H1 (cell line): ENCODE measurements at regions not wholly inside any gene's neighbourhood (a gene's known extent, or its start where the extent isn't known, plus 50 kb on each side); places are given as distances from the start of the nearest gene placed in this dataset.

Experiments
- CTCF ChIA-PET: fragments of 300-600 bp; sonication (Branson Sonifier 250); formaldehyde crosslinking; loops from one replicate; lab custom pipeline; 2021; ENCODE audit not compliant: partially characterized antibody; lab: Charles Lee
- POLR2A ChIA-PET: fragments of 300-600 bp; sonication (Branson Sonifier 250); formaldehyde crosslinking; loops from one replicate; lab custom pipeline; 2021; ENCODE audit warnings: inconsistent platforms; ENCODE audit not compliant: partially characterized antibody; lab: Charles Lee
- DNase-seq, 2 experiments: peaks; one replicate each; pipeline versions ENCODE4 v3.0.0 to v3.0.0-alpha.2; 2010 to 2022; ENCODE audit warnings: low spot score in 2 of 2, low read depth in 1 of 2, mixed read lengths in 1 of 2
- FAIRE-seq: peaks from 2 replicates; lab custom pipeline; 2011; peaks lifted over from hg19 to GRCh38; lab: Jason Lieb, UNC
- H2AFZ ChIP-seq: 2 replicates; pipeline ENCODE4 v1.8.1; 2012; ENCODE audit warnings: low read length, inconsistent platforms
- H2AK5ac ChIP-seq: 2 replicates; pipeline ENCODE4 v1.6.1; 2013; ENCODE audit warnings: low read depth, low read length
- H2BK120ac ChIP-seq: replicated peaks from 2 replicates; pipeline ENCODE3; 2013; ENCODE audit warnings: low read depth, low read length, inconsistent platforms
- H2BK12ac ChIP-seq: 2 replicates; pipeline ENCODE4 v1.6.1; 2013; ENCODE audit warnings: low read depth, low read length
- H2BK15ac ChIP-seq: 2 replicates; pipeline ENCODE4 v1.6.1; 2013; ENCODE audit warnings: low read length
- H2BK20ac ChIP-seq: 2 replicates; pipeline ENCODE4 v1.6.1; 2013; ENCODE audit warnings: low read length
- H2BK5ac ChIP-seq: 2 replicates; pipeline ENCODE4 v1.6.1; 2013; ENCODE audit warnings: low read depth, low read length
- H3K14ac ChIP-seq: 2 replicates; pipeline ENCODE4 v1.6.1; 2013; ENCODE audit warnings: inconsistent platforms; ENCODE audit not compliant: insufficient read length
- H3K18ac ChIP-seq: 2 replicates; pipeline ENCODE4 v1.6.1; 2013; ENCODE audit warnings: low read length; ENCODE audit errors: extremely low read depth
- H3K23ac ChIP-seq: 2 replicates; pipeline ENCODE4 v1.6.1; 2013; ENCODE audit warnings: inconsistent platforms; ENCODE audit not compliant: insufficient read length
- H3K23me2 ChIP-seq: 2 replicates; pipeline ENCODE4 v1.6.1; 2013; ENCODE audit warnings: low read depth, low read length
- H3K27ac ChIP-seq: 2 replicates; pipeline ENCODE4 v1.6.1; 2011; ENCODE audit warnings: low read depth, low read length, inconsistent platforms
- H3K27me3 ChIP-seq, 4 experiments: replicated peaks in 1 of 4; 1 replicate in 1 of 4; 2 replicates in 3 of 4; pipeline versions ENCODE4 v1.6.1 to v1.8.1; 2011 to 2013; ENCODE audit warnings: low read length in 3 of 4, mild to moderate bottlenecking in 3 of 4, inconsistent platforms in 2 of 4, mixed read lengths in 2 of 4, moderate library complexity in 1 of 4; ENCODE audit not compliant: control insufficient read depth in 3 of 4, insufficient read depth in 3 of 4; ENCODE audit errors: extremely low read depth in 1 of 4
- H3K36me3 ChIP-seq, 4 experiments: 2 replicates each; pipeline versions ENCODE4 v1.6.1 to v1.8.1; 2011 to 2013; ENCODE audit warnings: mild to moderate bottlenecking in 4 of 4, low read length in 3 of 4, moderate library complexity in 2 of 4, control low read depth in 1 of 4, inconsistent platforms in 1 of 4; ENCODE audit not compliant: insufficient read depth in 4 of 4, control insufficient read depth in 2 of 4
- H3K4ac ChIP-seq: replicated peaks from 2 replicates; pipeline ENCODE3; 2013; ENCODE audit warnings: low read length, low read depth, mixed read lengths, inconsistent platforms; ENCODE audit not compliant: insufficient read length
- H3K4me1 ChIP-seq, 4 experiments: replicated peaks in 1 of 4; 1 replicate in 1 of 4; 2 replicates in 3 of 4; pipeline versions ENCODE4 v1.6.1 to v1.8.1; 2011 to 2013; ENCODE audit warnings: low read length in 3 of 4, inconsistent platforms in 2 of 4, mixed read lengths in 1 of 4; ENCODE audit not compliant: insufficient read depth in 4 of 4, control insufficient read depth in 3 of 4
- H3K4me2 ChIP-seq, 2 experiments: 2 replicates each; pipeline versions ENCODE4 v1.6.1 to v1.8.1; 2011 to 2013; ENCODE audit warnings: low read depth in 2 of 2, low read length in 2 of 2, control low read depth in 1 of 2, inconsistent platforms in 1 of 2, mild to moderate bottlenecking in 1 of 2; ENCODE audit not compliant: insufficient read depth in 1 of 2
- H3K4me3 ChIP-seq, 4 experiments: fragments of 200-600, 300-600 bp in 1 of 4; sonication (generic), shearing (Covaris generic), sonication (Bioruptor Twin) in 1 of 4; 2 replicates each; pipeline versions ENCODE4 v1.5.1 to v1.8.1; 2011 to 2016; ENCODE audit warnings: low read length in 4 of 4, low read depth in 3 of 4, control low read depth in 2 of 4, inconsistent platforms in 2 of 4, mild to moderate bottlenecking in 2 of 4, mixed read lengths in 1 of 4, moderate library complexity in 1 of 4; ENCODE audit not compliant: insufficient read depth in 2 of 4; ENCODE audit errors: extremely low read depth in 1 of 4
- H3K56ac ChIP-seq: replicated peaks from 2 replicates; pipeline ENCODE3; 2013; ENCODE audit warnings: low read depth, mild to moderate bottlenecking, mixed read lengths, low read length, inconsistent platforms; ENCODE audit not compliant: insufficient read length
- H3K79me1 ChIP-seq: 2 replicates; pipeline ENCODE4 v1.6.1; 2013; ENCODE audit warnings: low read depth, low read length, control low read depth
- H3K79me2 ChIP-seq, 2 experiments: 2 replicates each; pipeline versions ENCODE4 v1.6.1 to v1.8.1; 2012 to 2013; ENCODE audit warnings: low read length in 2 of 2, mild to moderate bottlenecking in 2 of 2, inconsistent platforms in 1 of 2; ENCODE audit not compliant: insufficient read depth in 2 of 2, control insufficient read depth in 1 of 2
- H3K9ac ChIP-seq, 4 experiments: replicated peaks in 1 of 4; 1 replicate in 1 of 4; 2 replicates in 3 of 4; pipeline versions ENCODE4 v1.6.1 to v1.8.1; 2011 to 2013; ENCODE audit warnings: low read depth in 3 of 4, low read length in 3 of 4, control low read depth in 2 of 4, mild to moderate bottlenecking in 2 of 4, moderate library complexity in 2 of 4, inconsistent platforms in 1 of 4; ENCODE audit errors: extremely low read depth in 1 of 4
- H3K9me3 ChIP-seq, 2 experiments: 2 replicates each; pipeline versions ENCODE4 v1.6.1 to v1.8.1; 2012 to 2013; ENCODE audit warnings: mild to moderate bottlenecking in 2 of 2, moderate library complexity in 2 of 2, control low read depth in 1 of 2, inconsistent platforms in 1 of 2, low read depth in 1 of 2, low read length in 1 of 2, mixed read lengths in 1 of 2; ENCODE audit not compliant: insufficient read depth in 2 of 2
- H4K20me1 ChIP-seq, 2 experiments: replicated peaks in 1 of 2; 2 replicates each; pipeline versions ENCODE3 to v1.8.1; 2011 to 2013; ENCODE audit warnings: inconsistent platforms in 2 of 2, low read length in 2 of 2, mild to moderate bottlenecking in 1 of 2; ENCODE audit not compliant: insufficient read depth in 2 of 2, control insufficient read depth in 1 of 2
- H4K5ac ChIP-seq: 2 replicates; pipeline ENCODE4 v1.6.1; 2013; ENCODE audit warnings: low read length, low read depth, mixed read lengths, inconsistent platforms; ENCODE audit not compliant: insufficient read length
- H4K8ac ChIP-seq: 2 replicates; pipeline ENCODE4 v1.8.0; 2013; ENCODE audit warnings: mild to moderate bottlenecking, moderate library complexity, low read length, inconsistent platforms; ENCODE audit not compliant: insufficient read depth; ENCODE audit errors: extremely low read depth
- H4K91ac ChIP-seq: replicated peaks from 2 replicates; pipeline ENCODE3; 2013; ENCODE audit warnings: low read length, mixed read lengths, inconsistent platforms; ENCODE audit not compliant: insufficient read length
- BRCA1 ChIP-seq: IDR thresholded peaks from 2 replicates; pipeline ENCODE4 v1.6.1; 2012; ENCODE audit warnings: low read depth, low read length, improper control_type of control experiment
- CTCF ChIP-seq, 3 experiments: IDR thresholded peaks; 1 replicate in 2 of 3; 2 replicates in 1 of 3; pipeline versions ENCODE4 v1.5.1 to v1.6.1; 2011; ENCODE audit warnings: low read length in 3 of 3, mild to moderate bottlenecking in 3 of 3, inconsistent platforms in 2 of 3, low read depth in 1 of 3, moderate library complexity in 1 of 3; ENCODE audit not compliant: insufficient read depth in 1 of 3; ENCODE audit errors: control extremely low read depth in 1 of 3
- JUN ChIP-seq: IDR thresholded peaks from 2 replicates; pipeline ENCODE4 v1.6.1; 2011; ENCODE audit warnings: low read depth, mild to moderate bottlenecking, improper control_type of control experiment, low read length
- JUND ChIP-seq: IDR thresholded peaks from 2 replicates; pipeline ENCODE4 v1.6.1; 2011; ENCODE audit warnings: mild to moderate bottlenecking, improper control_type of control experiment, low read length
- POLR2A ChIP-seq, 2 experiments: IDR thresholded peaks; 1 replicate in 1 of 2; 2 replicates in 1 of 2; pipeline ENCODE4 v1.6.1; 2011; ENCODE audit warnings: low read depth in 2 of 2, low read length in 2 of 2, mild to moderate bottlenecking in 2 of 2; ENCODE audit errors: control extremely low read depth in 1 of 2
- POLR2AphosphoS5 ChIP-seq: IDR thresholded peaks from 2 replicates; pipeline ENCODE4 v1.6.1; 2011; ENCODE audit warnings: low read depth, low read length
- RAD21 ChIP-seq, 2 experiments: IDR thresholded peaks in 1 of 2; conservative IDR thresholded peaks in 1 of 2; 2 replicates each; pipeline ENCODE4 v1.6.1; 2011; ENCODE audit warnings: low read depth in 2 of 2, low read length in 2 of 2, improper control_type of control experiment in 1 of 2, inconsistent platforms in 1 of 2, mild to moderate bottlenecking in 1 of 2, moderate library complexity in 1 of 2
- RNF2 ChIP-seq: fragments of 200-900, 300-1000 bp; sonication (generic); IDR thresholded peaks from 2 replicates; pipeline ENCODE4 v1.7.1; 2016; ENCODE audit warnings: borderline replicate concordance, low read depth, mild to moderate bottlenecking, antibody characterized with exemption, low read length; ENCODE audit not compliant: poor library complexity, severe bottlenecking; ENCODE audit errors: missing control alignments
- SAP30 ChIP-seq: fragments of 300-600 bp; sonication (generic); IDR thresholded peaks from 2 replicates; pipeline ENCODE4 v1.7.1; 2012; ENCODE audit warnings: low read length, moderate library complexity, mild to moderate bottlenecking, inconsistent platforms; ENCODE audit not compliant: insufficient read depth, insufficient replicate concordance
- SIRT6 ChIP-seq: IDR thresholded peaks from one replicate; pipeline ENCODE4 v1.7.1; 2012; ENCODE audit warnings: low read length, inconsistent platforms
- SP4 ChIP-seq: IDR thresholded peaks from 2 replicates; pipeline ENCODE4 v1.6.1; 2012; ENCODE audit warnings: low read length, inconsistent platforms
- YY1 ChIP-seq: IDR thresholded peaks from 2 replicates; pipeline ENCODE4 v1.6.1; 2011; ENCODE audit warnings: low read depth, mild to moderate bottlenecking, low read length
- ZNF274 ChIP-seq: IDR thresholded peaks from 2 replicates; pipeline ENCODE4 v1.7.0; 2012; ENCODE audit warnings: low read length, borderline replicate concordance; ENCODE audit errors: extremely low read depth
- WGBS, 2 experiments: shearing (Covaris generic) in 1 of 2; methylation state at CpG; one replicate each; pipeline versions ENCODE4 v1.1.6 to v1.1.7; 2013 to 2015; ENCODE audit warnings: low lambda C conversion rate in 2 of 2, mixed read lengths in 2 of 2, inconsistent platforms in 1 of 2, low coverage in 1 of 2, missing lambda C conversion rate in 1 of 2; ENCODE audit not compliant: insufficient replicate concordance in 2 of 2, insufficient coverage in 1 of 2, insufficient read length in 1 of 2; ENCODE audit errors: extremely low coverage in 1 of 2, missing lambda C conversion rate in 1 of 2; 5-methylcytosine and 5-hydroxymethylcytosine counted together

GRCh38 chr13:47705185-47705584, 295.9 kb downstream of the SUCLA2 start:
- WGBS, 2 experiments = 96% methylated on average over 4 of the region's 4 CpGs; no CpG with 5 or more reads in 1 of the 2 experiments
- TF ChIP-seq YY1 (no peak), SIRT6 (no peak), RNF2 (no peak), POLR2A (IDR thresholded peaks at IDR 0.05; ENCODE audit: control extremely low read depth in 1 of 2, low read depth in 2 of 2, low read length in 2 of 2) (no peak), JUND (no peak), SP4 (no peak), CTCF (IDR thresholded peaks at IDR 0.05; ENCODE audit: control extremely low read depth in 1 of 3, insufficient read depth in 1 of 3, low read depth in 1 of 3, low read length in 3 of 3) (no peak), BRCA1 (no peak), SAP30 (no peak), POLR2AphosphoS5 (no peak), RAD21 (IDR thresholded peaks at IDR 0.05 in 1 of 2, conservative IDR thresholded peaks at IDR 0.05 in 1 of 2; ENCODE audit: low read depth in 2 of 2, low read length in 2 of 2) (no peak), ZNF274 (no peak), JUN (no peak)

More at GRCh38 chr13:47705185-47705584, 295.9 kb downstream of the SUCLA2 start:
- H2BK12ac ChIP-seq = no peak overlapping the region
- H2BK5ac ChIP-seq = no peak overlapping the region
- H3K79me1 ChIP-seq = no peaks in the 10 kb centered on the region
- no peak overlapping the region for H3K18ac ChIP-seq
- no peaks in the 10 kb centered on the region for H3K36me3 ChIP-seq
- H2BK20ac ChIP-seq = no peak overlapping the region
- no peak overlapping the region for H2AK5ac ChIP-seq
- H3K14ac ChIP-seq = no peak overlapping the region
- no peak overlapping the region for H4K5ac ChIP-seq
- no peak overlapping the region for H3K4ac ChIP-seq
- no peaks in the 10 kb centered on the region for H4K20me1 ChIP-seq
- no peak overlapping the region for H2AFZ ChIP-seq
- H3K79me2 ChIP-seq = no peaks in the 10 kb centered on the region
- no peak overlapping the region for H3K27ac ChIP-seq
- no peaks in the 10 kb centered on the region for H3K4me1 ChIP-seq
- CTCF ChIA-PET = no interaction called here
- no peak overlapping the region for H2BK15ac ChIP-seq
- no peak overlapping the region for H2BK120ac ChIP-seq
- no peaks in the 10 kb centered on the region for H3K9me3 ChIP-seq
- H3K27me3 ChIP-seq = no peaks in the 10 kb centered on the region
- DNase-seq (no peak), FAIRE-seq (no peak)
- no peak overlapping the region for H3K4me3 ChIP-seq
- H4K8ac ChIP-seq = no peak overlapping the region
- H3K23me2 ChIP-seq = no peaks in the 10 kb centered on the region
- POLR2A ChIA-PET = no interaction called here
- H3K4me2 ChIP-seq = no peak overlapping the region
- no peak overlapping the region for H4K91ac ChIP-seq
- H3K9ac ChIP-seq = no peak overlapping the region
- H3K56ac ChIP-seq = no peak overlapping the region
- H3K23ac ChIP-seq = no peak overlapping the region
